ENCODE measurements at regions not wholly inside any gene's neighbourhood (a gene's known extent, or its start where the extent isn't known, plus 50 kb on each side); places are given as distances from the start of the nearest gene placed in this dataset.

DNA sequence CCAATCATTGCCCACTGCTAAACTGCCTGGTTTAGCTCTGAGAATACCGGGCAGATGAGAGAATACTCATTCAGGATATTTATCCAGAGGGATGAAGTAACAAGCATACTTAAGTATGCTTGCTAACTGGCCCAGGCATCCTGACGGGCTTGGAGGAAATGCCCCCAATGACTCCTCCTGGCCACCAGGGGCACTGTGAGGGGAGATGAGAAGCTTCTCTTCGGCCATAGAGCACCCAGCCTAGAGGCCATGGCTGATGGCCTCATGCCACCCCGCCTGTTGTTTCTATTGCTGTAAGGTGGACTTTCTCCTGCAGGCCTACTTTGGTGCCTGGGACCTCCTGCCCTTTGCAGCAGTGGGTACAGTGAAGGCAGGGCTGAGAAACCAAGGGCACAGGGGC is 134.5 kb upstream of the FSTL4 start:
- TF ChIP-seq POLR2AphosphoS5 (IDR thresholded peaks at IDR 0.05) (no peak), TAF1 (IDR thresholded peaks at IDR 0.05; ENCODE audit: low read depth) (no peak), EZH2 (IDR thresholded peaks at IDR 0.05; ENCODE audit: borderline replicate concordance, insufficient read depth, low read length, poor library complexity, severe bottlenecking) (no peak), RAD21 (conservative IDR thresholded peaks at IDR 0.05) (no peak)
- TF ChIP-seq, protein P1, sequence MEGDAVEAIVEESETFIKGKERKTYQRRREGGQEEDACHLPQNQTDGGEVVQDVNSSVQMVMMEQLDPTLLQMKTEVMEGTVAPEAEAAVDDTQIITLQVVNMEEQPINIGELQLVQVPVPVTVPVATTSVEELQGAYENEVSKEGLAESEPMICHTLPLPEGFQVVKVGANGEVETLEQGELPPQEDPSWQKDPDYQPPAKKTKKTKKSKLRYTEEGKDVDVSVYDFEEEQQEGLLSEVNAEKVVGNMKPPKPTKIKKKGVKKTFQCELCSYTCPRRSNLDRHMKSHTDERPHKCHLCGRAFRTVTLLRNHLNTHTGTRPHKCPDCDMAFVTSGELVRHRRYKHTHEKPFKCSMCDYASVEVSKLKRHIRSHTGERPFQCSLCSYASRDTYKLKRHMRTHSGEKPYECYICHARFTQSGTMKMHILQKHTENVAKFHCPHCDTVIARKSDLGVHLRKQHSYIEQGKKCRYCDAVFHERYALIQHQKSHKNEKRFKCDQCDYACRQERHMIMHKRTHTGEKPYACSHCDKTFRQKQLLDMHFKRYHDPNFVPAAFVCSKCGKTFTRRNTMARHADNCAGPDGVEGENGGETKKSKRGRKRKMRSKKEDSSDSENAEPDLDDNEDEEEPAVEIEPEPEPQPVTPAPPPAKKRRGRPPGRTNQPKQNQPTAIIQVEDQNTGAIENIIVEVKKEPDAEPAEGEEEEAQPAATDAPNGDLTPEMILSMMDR (IDR thresholded peaks at IDR 0.05; ENCODE audit: poor library complexity, severe bottlenecking), result peak; percentile 19
- TF ChIP-seq, protein P2, sequence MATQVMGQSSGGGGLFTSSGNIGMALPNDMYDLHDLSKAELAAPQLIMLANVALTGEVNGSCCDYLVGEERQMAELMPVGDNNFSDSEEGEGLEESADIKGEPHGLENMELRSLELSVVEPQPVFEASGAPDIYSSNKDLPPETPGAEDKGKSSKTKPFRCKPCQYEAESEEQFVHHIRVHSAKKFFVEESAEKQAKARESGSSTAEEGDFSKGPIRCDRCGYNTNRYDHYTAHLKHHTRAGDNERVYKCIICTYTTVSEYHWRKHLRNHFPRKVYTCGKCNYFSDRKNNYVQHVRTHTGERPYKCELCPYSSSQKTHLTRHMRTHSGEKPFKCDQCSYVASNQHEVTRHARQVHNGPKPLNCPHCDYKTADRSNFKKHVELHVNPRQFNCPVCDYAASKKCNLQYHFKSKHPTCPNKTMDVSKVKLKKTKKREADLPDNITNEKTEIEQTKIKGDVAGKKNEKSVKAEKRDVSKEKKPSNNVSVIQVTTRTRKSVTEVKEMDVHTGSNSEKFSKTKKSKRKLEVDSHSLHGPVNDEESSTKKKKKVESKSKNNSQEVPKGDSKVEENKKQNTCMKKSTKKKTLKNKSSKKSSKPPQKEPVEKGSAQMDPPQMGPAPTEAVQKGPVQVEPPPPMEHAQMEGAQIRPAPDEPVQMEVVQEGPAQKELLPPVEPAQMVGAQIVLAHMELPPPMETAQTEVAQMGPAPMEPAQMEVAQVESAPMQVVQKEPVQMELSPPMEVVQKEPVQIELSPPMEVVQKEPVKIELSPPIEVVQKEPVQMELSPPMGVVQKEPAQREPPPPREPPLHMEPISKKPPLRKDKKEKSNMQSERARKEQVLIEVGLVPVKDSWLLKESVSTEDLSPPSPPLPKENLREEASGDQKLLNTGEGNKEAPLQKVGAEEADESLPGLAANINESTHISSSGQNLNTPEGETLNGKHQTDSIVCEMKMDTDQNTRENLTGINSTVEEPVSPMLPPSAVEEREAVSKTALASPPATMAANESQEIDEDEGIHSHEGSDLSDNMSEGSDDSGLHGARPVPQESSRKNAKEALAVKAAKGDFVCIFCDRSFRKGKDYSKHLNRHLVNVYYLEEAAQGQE (IDR thresholded peaks at IDR 0.05; ENCODE audit: borderline replicate concordance), result no peak

Measured in neural cell (in vitro differentiated cells).